ENCODE measurements at regions not wholly inside any gene's neighbourhood (a gene's known extent, or its start where the extent isn't known, plus 50 kb on each side); places are given as distances from the start of the nearest gene placed in this dataset.

DNA sequence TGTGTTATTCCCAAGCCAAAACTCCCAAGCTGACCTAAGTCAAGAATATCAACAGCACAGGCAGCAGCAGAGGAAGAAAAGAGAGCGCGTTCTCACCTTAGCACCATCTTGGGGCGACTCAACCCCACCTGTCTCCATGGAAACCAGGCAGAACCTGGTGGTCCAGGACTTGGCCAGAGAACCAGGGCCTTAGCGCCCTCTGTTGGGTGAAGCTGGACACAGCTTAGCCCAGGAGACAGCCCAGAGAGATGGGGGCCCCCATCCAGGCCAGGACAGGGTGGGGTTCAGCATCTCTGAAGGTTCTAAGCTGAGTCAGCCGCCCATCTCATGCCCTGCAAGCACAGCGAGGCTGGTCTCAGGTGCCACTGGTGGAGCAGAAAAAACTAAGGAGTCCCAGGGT, 60.1 kb upstream of the TMEM132E start:
- no peak for TF ChIP-seq EZH2 (IDR thresholded peaks at IDR 0.05; ENCODE audit: borderline replicate concordance, insufficient read depth, low read depth, low read length, poor library complexity, severe bottlenecking)
- TF ChIP-seq, protein P1, sequence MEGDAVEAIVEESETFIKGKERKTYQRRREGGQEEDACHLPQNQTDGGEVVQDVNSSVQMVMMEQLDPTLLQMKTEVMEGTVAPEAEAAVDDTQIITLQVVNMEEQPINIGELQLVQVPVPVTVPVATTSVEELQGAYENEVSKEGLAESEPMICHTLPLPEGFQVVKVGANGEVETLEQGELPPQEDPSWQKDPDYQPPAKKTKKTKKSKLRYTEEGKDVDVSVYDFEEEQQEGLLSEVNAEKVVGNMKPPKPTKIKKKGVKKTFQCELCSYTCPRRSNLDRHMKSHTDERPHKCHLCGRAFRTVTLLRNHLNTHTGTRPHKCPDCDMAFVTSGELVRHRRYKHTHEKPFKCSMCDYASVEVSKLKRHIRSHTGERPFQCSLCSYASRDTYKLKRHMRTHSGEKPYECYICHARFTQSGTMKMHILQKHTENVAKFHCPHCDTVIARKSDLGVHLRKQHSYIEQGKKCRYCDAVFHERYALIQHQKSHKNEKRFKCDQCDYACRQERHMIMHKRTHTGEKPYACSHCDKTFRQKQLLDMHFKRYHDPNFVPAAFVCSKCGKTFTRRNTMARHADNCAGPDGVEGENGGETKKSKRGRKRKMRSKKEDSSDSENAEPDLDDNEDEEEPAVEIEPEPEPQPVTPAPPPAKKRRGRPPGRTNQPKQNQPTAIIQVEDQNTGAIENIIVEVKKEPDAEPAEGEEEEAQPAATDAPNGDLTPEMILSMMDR (IDR thresholded peaks at IDR 0.05), result peak; percentile 29
